Dermis blood vessel endothelial cell (primary cell): ENCODE measurements at regions not wholly inside any gene's neighbourhood (a gene's known extent, or its start where the extent isn't known, plus 50 kb on each side); places are given as distances from the start of the nearest gene placed in this dataset.
"Not testable (repeated sequence)": the region's sequence is repeated elsewhere in the genome, so short reads cannot be mapped to it uniquely, and the experiment has no call there.

Experiments
- DNase-seq: peaks from one replicate; pipeline ENCODE4 v3.0.0; 2010

DNA sequence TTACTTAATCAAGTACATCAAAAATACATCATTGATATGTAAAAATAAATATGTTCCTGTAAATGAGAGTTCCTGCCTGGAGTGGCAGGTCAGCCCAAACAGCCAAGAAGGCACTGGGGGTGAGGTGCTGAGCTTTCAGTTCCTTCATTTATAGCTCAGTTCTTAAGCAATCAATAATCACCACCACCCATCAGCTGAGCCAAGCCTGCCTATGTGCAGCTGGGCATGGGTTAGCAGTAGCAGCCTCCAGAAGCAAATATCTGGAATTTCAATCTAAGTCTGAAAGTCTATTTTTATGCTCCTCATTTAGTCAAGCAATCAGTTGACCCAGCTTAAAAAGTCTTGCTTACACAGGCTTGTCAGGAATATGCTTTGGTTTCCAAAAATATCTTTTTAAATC lies 811.0 kb upstream of the AMELY start:
- no peak for DNase-seq

DNA sequence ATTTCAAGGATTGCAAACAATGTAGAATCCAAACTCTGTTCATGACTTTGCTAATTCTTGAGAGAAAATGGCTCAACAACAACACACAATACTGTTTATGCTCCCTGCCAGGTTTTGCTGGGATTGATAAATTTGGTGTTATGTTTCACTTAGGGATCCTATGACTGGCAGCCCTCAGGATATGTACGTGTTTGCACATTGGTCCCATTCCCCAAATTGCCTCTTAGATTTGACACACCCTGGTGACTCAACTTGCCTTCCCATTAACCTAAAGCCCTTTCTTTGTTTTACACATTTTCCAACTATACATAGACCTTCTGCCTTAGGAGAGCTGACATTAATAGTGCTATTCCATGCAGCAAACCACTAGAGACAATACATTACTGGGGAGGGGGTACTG lies 809.4 kb upstream of the AMELY start:
- no peak for DNase-seq

DNA sequence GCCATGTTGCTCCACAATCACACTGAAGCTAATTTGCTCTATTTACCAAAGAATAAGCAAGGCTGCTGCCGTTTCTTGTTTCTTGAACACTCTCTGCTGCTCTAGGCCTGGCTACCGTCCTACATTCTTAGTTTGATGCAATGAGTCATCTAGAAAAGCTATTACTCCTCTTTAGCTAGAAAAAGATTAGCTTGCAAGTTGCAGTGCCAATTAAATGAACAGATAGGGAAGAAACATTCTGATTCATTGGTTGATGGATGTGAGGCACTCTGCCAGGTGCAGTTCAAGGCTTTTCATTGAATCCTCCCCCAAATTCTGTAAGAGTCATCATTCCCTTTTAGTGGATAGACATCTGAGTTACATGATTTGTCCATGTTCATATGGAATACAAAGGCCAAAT lies 807.7 kb upstream of the AMELY start:
- peak; percentile 0 for DNase-seq

DNA sequence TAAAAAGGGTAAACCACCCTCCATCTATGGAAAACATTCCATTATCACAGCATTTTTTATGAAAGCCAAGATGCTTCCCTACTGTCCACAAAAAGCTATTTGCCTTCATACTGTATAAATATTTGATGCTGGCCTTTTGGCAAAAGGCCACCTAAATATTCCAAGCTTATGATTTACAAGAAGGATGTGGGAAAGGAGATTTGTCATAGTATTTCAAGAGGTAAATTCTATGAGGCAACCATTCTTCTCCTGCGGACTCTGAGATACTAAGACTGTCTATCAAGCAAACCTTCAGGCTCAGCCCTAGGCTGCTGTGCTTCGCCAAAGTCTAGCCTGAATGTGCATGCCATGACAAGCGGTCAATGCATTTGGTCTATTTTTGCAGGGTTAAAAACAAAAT lies 807.1 kb upstream of the AMELY start:
- DNase-seq: no peak

DNA sequence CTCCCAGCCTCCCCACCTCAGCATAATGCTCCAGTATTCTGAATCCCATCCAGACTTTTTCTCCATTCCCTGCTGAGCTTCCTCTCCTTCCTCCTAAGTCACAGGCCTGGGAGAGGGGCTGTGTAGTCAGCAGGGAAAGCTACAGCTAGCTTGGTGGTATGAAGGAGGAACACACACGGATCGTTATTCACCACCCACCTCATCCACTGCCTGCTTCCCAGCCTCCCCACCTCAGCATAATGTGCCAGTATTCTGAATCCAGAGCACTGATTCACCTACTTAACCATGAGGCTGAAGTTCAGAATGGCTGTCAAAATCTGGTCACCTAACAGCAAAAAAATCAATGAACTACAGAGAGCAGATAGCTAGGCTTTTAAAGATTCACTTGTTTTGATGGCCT lies 806.6 kb upstream of the AMELY start:
- DNase-seq: no peak

DNA sequence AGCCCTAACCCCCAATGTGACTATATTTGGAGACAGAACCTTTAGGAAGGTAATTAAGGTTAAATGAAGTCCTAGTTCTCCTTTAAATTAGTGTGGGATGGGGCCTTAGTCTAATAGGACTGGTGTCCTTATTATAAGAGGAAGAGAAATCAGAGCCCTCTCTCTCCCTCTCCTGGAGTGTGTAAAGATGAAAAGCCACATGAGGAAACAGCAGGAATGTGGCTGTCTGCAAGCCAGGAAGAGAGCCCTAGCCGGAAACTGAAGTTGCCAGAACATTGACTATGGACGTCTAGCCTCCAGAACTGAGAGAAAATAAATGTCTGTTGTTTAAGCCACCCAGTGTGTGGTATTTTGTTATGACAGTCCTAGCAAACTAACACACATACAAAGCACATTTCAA lies 802.9 kb upstream of the AMELY start:
- peak; percentile 35 for DNase-seq

DNA sequence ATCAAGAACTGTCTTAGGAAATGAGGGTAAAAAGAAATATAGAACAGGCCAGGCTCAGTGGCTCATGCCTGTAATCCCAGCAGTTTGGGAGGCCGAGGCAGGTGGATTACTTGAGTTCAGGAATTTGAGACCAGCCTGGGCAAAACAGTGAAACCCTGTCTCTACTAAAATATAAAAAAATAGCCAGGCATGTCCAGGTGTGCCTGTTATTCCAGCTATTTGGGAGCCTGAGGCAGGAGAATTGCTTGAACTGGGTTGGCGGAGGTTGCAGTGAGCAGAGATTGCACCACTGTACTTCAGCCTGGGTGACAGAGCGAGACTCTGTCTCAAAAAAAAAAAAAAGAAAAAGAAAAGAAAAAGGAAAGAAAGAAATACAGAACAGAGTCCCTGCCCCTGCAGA lies 802.2 kb upstream of the AMELY start:
- not testable (repeated sequence) for DNase-seq

DNA sequence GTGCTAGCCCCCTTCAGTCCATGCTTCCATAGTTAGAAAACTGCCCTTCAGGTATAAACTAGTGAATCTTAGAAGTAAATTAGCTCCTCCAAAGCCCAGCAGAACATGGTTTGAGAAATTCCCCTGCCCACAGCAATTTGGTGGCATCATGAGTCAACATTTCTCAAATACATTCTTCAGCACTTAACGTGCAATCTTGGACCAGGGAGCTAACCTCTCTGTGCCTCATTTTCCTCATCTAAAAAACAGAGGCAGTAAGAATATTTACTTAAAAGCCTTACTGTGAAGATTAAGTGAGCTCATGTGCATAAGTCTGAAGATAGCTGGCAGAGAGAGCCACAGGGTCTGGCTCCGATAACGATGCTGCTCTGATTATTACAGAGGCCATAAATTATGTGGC lies 800.7 kb upstream of the AMELY start:
- no peak for DNase-seq

DNA sequence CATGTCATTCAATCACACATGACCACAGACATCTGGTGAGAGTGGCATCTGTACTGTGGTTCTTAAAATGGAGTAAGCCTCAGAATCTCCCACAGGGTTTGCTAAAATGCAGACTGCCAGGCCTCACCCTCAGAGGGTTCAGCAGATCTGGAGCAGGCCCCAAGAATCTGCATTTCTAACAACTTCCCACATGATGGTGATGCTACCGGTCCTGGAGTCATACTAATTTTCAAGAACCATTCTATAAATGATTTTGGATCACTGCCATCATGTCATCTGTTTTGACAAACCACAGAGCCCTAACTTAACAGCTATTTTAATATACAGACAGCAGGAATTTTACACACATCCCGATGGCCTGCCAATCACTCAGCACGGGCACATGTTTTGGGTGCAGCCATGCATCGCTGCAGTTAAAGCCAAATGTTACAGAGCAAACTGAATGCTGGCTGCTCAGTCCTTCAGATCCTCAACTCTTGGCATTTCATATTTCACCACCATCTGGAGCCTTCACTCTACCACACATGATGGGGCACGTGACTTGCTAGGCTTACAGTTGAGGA lies 792.1 kb upstream of the AMELY start:
- DNase-seq: no peak

DNA sequence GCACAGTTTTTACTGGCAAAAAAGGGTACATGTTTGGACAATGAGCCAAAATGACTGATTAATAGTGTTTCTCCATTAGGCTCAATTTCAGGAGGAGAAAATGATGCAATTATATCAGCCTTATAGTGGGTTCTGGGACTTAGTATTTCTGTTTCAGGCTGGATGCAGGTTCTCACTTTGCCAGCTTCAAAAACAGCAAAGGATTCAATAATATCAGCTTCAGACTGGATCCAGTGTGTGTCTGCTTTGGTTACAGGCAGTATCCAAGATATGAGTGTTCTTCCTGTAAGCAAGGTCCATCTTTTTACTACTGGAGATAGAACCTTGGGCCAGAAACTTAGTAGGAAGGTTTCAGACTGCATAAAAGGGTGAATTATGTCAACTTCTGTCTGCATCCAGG lies 790.9 kb upstream of the AMELY start:
- DNase-seq: no peak

DNA sequence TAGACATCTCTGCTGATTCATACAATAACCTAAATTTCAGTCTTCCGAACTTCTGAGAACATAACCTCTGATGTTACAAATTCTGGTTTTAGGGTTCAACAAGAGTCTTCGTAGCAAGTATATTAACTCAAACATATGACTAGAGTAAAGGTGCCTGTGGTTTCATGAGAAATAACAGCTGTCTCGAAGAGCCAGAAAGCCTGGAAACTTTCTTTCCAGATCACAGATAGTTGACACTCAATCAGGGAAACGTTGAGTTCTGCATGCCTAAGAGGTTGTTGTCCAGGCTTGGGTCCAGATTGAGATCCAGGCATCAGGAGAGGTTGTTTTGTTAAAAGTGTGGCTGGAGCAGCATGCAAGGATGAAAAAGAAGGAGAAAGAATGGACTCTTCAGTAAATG lies 790.1 kb upstream of the AMELY start:
- no peak for DNase-seq

DNA sequence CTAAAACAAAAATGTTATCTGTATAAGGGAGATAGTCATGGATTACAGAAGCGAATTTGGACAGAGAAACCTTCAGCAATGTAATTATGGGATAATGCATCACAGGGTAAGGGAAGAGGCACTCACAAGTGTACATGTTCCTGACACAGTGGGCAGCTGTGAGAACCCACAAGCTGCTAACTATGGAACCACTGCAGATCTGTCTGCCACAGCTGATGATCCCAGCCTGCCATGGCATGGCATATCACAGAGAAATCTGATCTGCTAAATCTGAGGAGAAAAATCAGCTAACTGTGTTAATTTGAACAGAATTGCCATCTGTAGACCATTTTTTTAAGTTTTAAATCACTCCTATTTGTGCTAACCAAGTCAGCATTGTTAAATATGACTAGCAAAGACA lies 786.0 kb upstream of the AMELY start:
- DNase-seq: no peak

DNA sequence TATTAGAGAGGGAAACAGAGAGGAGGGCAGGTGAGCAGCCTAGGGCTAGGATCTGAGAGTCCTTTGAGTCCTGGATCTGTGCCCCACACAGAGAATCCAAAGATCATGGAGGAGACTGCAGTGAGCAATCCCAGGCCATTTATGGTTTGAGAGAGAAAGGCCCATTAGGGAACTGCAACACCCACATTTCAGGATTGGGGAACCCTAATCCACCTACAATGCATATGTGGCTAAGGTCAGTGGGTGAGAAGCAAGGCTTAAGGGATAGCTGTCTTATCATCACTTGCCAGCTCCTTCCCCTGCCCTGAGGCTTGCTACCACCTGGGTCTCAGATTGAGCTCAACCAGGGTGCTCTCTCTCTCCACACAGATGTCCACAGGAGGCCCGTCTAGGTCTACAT lies 781.1 kb upstream of the AMELY start:
- no peak for DNase-seq

DNA sequence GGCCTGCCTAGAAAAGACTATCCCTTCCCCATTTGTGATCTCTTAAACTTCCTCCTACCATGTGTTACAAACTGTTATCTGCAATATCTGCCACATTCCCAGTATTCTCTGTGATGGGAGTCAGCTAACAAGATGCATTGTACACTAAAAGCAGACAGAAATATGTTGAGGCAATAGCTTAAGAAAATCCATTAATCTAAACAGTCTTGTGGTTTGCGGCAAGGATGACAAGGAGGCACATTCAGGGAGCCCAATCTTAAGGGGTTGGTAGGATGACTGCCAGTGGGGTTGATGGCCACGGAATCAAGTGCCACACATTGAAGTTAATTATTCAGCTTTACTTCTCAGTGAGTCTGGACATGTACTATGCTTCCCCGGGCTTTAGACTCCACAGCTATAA lies 775.5 kb upstream of the AMELY start:
- DNase-seq: no peak

DNA sequence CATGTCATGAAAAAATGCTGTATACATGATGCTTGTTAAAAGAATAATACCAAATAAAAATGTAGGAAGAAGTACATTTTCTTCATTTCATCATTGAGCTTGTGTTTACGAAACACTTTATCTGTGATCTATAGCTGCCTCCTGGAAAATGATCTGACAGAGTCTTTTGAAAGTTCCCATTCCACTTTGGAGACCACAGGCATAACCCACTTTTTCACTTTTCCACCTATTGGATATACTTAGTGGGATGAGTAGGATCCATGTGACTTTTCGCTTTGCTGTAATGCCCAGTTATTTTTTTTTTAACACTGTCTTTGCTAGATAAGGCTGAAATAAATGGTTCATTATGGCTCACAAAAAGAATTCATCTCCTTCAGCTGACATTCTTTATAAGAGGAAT lies 773.0 kb upstream of the AMELY start:
- DNase-seq: no peak

DNA sequence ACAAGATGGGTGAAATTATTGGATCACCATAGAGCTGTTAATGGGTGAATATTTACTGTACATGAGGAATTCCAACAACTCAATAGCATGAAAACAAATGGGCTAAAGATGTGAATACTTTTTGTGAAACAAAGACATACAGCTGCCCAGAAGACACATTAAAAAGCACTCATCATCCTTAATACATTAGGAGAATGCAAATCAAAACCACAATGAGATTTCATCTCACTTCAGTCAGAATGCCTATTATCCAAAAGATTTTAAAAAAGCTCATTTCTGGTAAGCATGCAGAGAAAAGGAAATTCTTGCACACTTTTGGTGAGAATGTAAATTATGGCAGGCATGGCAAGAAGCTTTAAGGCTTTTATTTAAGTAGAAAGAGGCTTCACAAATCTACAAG lies 770.8 kb upstream of the AMELY start:
- DNase-seq: no peak

DNA sequence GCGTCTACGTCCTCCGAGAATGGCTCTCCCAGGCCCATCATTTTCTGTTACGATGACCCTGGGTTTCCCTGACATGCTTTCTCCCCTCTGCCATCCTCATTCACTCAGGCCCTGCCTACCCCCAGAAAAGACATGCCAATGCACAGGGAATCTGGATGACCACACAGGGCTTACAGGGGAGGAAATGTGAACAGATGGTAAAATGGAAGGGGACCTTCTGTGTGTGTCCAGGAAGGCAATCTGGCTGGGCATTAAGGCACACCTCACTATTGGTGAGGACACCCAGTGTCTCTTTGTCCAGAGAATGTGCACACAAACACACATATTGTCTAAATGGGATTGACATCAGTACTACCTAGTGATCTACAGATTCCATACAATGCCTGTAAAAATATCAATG lies 769.9 kb upstream of the AMELY start:
- no peak for DNase-seq

DNA sequence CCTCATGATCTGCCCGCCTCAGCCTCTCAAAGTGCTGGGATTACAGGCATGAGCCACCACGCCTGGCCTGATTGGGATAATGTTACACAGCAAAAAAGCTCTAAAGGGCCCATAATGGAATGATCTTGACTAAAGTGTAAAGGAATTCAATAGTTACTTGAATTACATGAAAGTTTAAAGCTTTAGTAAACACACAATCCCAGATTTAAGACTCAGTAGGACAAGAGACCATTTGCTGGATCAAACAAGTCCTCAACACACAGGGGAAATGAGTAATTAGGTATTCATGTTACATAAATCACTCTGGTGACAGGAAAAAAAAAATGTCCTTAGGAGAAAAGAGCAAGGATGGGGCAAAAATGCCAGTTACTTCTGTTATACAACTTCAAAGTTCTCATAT lies 762.9 kb upstream of the AMELY start:
- peak; percentile 32 for DNase-seq

DNA sequence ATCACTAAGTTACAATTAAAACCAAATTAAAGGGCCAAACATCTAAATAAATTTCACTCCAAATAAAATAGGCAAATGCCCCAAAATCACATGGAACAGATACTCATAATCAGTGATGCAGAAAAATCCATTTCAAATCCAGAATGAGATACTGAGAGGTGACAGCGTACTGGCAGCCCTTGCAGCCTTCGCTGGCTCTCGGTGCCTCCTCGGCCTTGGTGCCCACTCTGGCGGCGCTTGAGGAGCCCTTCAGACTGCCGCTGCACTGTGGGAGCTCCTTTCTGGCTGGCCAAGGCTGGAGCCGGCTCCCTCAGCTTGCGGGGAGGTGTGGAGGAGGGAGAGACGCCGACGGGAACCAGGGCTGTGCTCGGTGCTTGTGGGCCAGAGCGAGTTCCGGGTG lies 761.2 kb upstream of the AMELY start:
- no peak for DNase-seq

DNA sequence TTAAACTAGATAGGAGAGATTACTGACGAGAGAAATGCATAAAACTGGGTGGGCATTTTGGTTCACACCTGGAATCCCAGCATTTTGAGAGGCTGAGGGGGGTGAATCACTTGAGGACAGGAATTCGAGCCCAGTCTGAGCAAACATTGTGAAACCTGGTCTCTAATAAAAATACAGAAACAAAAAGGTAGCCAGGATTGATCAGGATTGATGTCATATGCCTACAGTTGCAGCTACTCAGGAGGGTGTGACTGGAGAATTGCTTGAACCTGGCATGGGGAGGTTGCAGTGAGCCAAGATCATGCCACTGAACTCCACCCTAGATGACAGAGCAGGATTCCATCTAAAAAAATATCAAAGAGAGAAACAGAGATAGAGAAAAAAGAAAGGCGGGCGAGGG lies 751.7 kb upstream of the AMELY start:
- DNase-seq: no peak

DNA sequence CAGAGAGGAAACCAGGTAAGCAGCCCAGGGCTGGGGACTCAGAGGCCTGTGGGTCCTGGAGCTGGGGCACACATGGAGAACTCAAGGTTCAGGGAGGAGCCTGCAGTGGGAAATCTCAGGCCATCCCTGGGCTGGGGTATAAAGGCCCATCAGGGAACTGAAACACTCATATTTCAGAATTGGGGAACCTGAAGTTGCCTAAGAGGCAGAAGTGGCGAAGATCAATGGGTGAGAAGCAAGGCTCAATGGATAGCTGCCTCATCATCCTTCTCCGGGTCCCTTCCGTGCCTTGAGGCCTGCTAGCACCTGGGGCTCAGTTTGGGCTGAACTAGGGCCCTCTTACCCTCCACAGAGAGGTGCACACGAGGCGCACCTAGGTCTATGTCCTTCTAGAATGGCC lies 747.5 kb upstream of the AMELY start:
- DNase-seq: no peak

DNA sequence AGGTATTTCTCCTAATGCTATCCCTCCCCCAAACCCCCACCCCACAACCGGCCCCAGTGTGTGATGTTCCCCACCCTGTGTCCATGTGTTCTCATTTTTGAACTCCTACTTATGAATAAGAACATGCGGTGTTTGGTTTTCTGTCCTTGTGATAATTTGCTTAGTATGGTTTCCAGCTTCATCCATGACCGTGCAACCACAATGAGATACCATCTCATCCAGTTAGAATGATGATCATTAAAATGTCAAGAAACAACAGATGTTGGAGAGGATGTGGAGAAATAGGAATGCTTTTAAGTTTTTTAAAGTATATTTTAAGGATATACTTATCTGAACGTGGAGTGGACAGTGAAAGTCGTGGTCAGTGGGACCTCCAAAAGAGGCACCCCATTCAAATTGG lies 745.0 kb upstream of the AMELY start:
- no peak for DNase-seq

DNA sequence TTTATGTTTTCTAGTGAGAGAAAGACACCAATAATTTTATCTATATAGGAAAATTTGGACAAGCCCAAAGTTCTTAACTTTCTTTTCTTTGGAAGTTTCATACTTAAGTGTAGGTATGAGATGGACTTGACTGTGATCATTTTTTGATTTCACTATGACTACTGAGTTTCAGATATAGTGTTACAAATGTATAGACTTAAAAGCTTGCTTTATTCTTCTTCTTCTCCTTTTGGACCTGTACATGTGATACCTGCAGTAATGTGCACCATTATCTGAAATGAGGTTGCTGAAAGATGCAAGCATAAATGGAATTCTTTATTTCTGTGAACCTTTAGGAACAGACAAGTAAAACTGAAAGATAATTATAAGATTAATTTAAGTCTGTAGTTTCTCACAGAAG lies 743.4 kb upstream of the AMELY start:
- no peak for DNase-seq

DNA sequence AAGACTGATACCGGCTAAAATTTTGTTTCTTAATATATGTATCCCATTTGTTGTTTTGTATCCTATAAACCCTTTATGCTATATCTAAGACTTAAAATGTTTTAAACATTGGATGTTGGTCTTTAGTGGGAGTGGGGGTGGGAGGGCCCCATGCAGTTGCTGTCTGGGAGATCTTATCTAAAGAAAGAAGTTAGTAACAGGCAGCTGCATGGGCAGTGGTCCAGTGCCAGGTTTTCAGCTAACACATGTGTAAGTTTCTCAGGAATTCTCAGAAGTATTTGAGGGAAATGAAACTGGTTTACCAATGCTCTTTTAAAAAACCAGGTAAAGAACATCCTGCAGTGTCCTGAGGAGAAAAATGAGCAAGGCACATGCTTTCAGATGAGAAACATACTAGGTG lies 738.3 kb upstream of the AMELY start:
- DNase-seq: not testable (repeated sequence)
